RWPE1 (cell line): ENCODE measurements at regions not wholly inside any gene's neighbourhood (a gene's known extent, or its start where the extent isn't known, plus 50 kb on each side); places are given as distances from the start of the nearest gene placed in this dataset.

Experiments
- CTCF ChIA-PET: fragments of 350-600 bp; sonication (Branson Sonifier 250); formaldehyde crosslinking; extraction: SDS; loops from one replicate; lab custom pipeline; 2021; lab: Yijun Ruan, JAX
- POLR2A ChIA-PET: fragments of 400-600 bp; formaldehyde crosslinking; extraction: SDS; loops from one replicate; lab custom pipeline; 2020; ENCODE audit warnings: antibody characterized with exemption; ENCODE audit not compliant: low non-redundant PET; lab: Yijun Ruan, JAX
- DNase-seq: peaks from one replicate; pipeline ENCODE4 v3.0.0; 2012; ENCODE audit warnings: low spot score
- H3K27ac ChIP-seq: fragments of 450-650 bp; 2 replicates; pipeline ENCODE4 v1.5.1; 2017
- CTCF ChIP-seq: fragments of 450-650 bp; conservative IDR thresholded peaks from 2 replicates; pipeline ENCODE4 v1.5.1; 2017; ENCODE audit warnings: low read depth, mild to moderate bottlenecking

DNA sequence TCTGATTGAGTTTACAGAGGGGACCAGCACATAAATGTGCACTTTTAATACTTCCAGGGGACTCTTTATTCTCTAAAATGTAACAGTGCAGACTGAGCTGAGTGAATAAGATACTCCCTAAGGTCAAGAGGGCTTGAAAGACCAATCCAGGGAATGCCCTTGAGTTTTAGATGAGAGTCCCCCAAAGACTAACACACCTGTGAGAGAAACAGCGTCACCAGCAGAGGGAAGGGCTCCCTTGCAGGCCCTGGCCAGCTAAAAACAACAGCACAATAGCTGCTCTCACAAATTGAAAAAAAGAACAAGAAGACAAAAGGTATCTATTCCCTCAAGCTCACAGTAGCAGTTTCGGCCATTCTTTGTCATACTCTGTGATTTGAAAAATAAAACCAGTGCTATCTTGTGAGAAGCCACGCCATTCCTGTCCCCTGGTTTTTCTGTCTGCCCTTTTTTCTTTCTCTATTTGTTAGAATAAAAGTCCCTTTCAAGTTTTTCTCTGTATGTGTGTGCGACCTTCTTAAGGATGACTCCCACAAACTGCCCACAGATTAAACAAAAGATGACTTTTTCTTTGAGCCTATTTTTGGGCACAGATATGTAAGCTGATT, 230.4 kb upstream of the BMPER start:
- no peak overlapping the region for H3K27ac ChIP-seq
- CTCF ChIA-PET: interaction anchor here (0.7 kb wide), 1 partner anchor 1300 kb away, joined by 3 read pairs; no protein-coding TSS in a partner anchor
- POLR2A ChIA-PET: no interaction called here
- TF ChIP-seq CTCF: no peak
- no peak for DNase-seq

- ChIA-PET POLR2A (no interaction called here), CTCF (no interaction called here)
- no peak overlapping the region for H3K27ac ChIP-seq
- DNase-seq: no peak
- TF ChIP-seq CTCF: no peak
Observed at GRCh38 chr7:33677556-33677955, 227.8 kb upstream of the BMPER start.

DNA sequence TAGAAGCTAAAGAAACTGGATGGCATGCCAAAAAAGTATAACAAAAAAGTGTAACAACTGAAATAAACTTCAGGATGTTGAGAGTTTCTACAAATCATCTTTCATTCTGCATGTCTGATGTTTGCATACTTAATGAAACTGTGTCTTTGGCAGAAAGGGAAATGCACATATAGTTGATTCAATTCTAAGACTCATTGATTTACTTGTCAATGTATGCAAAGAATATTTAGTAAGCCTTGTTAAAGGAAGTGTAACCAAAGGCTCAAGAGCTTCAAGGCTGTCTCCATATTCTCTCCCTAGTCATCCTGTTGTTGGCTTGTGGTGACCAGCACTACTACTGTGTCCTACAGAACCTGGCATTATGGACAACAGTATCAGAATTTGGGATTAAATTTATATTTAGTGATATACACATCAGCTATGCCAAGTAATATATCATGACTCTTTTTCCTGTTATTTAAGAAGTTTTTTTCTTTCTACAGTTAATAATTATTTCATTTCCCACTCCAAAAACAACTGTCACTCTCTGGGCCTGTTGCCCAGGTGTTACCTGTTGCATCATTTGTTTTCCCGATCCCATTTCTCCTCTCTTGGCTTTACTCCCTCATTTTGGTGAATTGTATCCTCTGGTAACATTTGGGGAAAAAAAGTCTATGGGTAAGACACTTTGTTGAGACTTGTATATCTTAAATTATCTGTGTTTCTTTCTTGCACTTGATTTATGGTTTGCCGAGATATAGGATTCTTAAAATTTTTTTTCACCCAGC, 226.6 kb upstream of the BMPER start:
- no peak for DNase-seq
- H3K27ac ChIP-seq: no peak overlapping the region
- CTCF ChIA-PET: interaction anchor here (1.3 kb wide), 1 partner anchor 254 kb away, joined by 3 read pairs; no protein-coding TSS in a partner anchor
- POLR2A ChIA-PET: no interaction called here
- no peak for TF ChIP-seq CTCF

- no peak overlapping the region for H3K27ac ChIP-seq
- ChIA-PET CTCF (no interaction called here), POLR2A (no interaction called here)
- no peak for DNase-seq
- TF ChIP-seq CTCF: no peak
Observed at GRCh38 chr7:33680682-33681081, 224.7 kb upstream of the BMPER start.

DNA sequence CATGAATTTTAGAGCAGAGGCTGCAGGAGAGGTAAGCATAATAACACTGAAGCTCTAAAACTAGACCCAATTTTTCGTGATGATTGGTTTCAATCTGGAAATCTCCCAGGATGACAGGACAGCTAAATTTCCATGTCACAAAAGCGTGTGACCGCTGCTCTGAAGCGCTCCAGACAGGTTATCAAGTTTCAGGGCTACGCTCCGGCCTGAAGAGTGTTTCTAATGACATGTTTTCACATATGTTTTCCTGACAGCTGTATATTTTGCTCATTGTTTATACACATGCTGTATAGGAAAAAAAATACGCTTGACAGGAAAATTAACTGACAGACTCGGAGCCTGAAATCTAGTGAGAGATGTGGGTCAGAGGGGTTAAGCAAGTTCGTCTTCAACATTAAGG, 219.8 kb upstream of the BMPER start:
- ChIA-PET CTCF (no interaction called here), POLR2A (no interaction called here)
- no peak for TF ChIP-seq CTCF
- H3K27ac ChIP-seq: no peak overlapping the region
- DNase-seq: no peak

- ChIA-PET CTCF (no interaction called here), POLR2A (no interaction called here)
- TF ChIP-seq CTCF: no peak
- H3K27ac ChIP-seq: no peak overlapping the region
- no peak for DNase-seq
Observed at GRCh38 chr7:33685981-33686683, 219.2 kb upstream of the BMPER start.
